ENCODE measurements at regions not wholly inside any gene's neighbourhood (a gene's known extent, or its start where the extent isn't known, plus 50 kb on each side); places are given as distances from the start of the nearest gene placed in this dataset.

- H2BK5ac ChIP-seq (ENCODE audit: insufficient read length, low read length), result no peak overlapping the region
- no peak for TF ChIP-seq CTCF (conservative IDR thresholded peaks at IDR 0.05)
- no peak overlapping the region for H3K4me2 ChIP-seq (ENCODE audit: insufficient read depth, insufficient read length, low read length)
- no peak overlapping the region for H3K27ac Mint-ChIP-seq
- no peaks in the 10 kb centered on the region for H3K23me2 ChIP-seq (ENCODE audit: insufficient read length, low read depth, low read length, poor library complexity, severe bottlenecking)
- H3K79me2 ChIP-seq (ENCODE audit: insufficient read depth, low read length), result no peaks in the 10 kb centered on the region
- no peak overlapping the region for H2BK20ac ChIP-seq (ENCODE audit: low read depth, low read length, poor library complexity, severe bottlenecking)
- peaks cover 0 to 2% of the 10 kb centered on the region in 2 experiments; a peak in 2 of 5 replicates for H3K9me3 Mint-ChIP-seq
- no peak overlapping the region for H3K4ac ChIP-seq (ENCODE audit: low read depth, low read length)
- DNase-seq, result no peak
- no peaks in the 10 kb centered on the region for H3K27me3 Mint-ChIP-seq (ENCODE audit: low read depth)
- no peak overlapping the region for H2AK5ac ChIP-seq (ENCODE audit: insufficient read length, low read length)
- no peak overlapping the region for H3K18ac ChIP-seq (ENCODE audit: insufficient read length, low read depth, low read length)
- no peaks in the 10 kb centered on the region for H3K4me1 ChIP-seq (ENCODE audit: insufficient read depth, low read length)
- H3K36me3 Mint-ChIP-seq (ENCODE audit: insufficient read depth in 1 of 3, low read depth in 3 of 3), result no peaks in the 10 kb centered on the region; a peak in 1 of 7 replicates
- no peak overlapping the region for H2BK12ac ChIP-seq (ENCODE audit: insufficient read length, low read depth, low read length)
- no peaks in the 10 kb centered on the region for H3K9me3 ChIP-seq (ENCODE audit: control insufficient read depth, low read depth, low read length)
- no peaks in the 10 kb centered on the region for H3K27me3 ChIP-seq (ENCODE audit: insufficient read depth, low read length)
- H4K20me1 ChIP-seq (ENCODE audit: control insufficient read depth, insufficient read depth, insufficient read length), result no peaks in the 10 kb centered on the region
- H3K14ac ChIP-seq (ENCODE audit: insufficient read depth, low read length), result no peak overlapping the region
- H2AFZ ChIP-seq (ENCODE audit: low read length), result no peak overlapping the region
- H4K8ac ChIP-seq (replicated peaks; ENCODE audit: insufficient read length, low read depth, low read length), result no peak overlapping the region
- H3K27ac ChIP-seq (ENCODE audit: insufficient read length, low read depth, low read length), result no peak overlapping the region
- no peak overlapping the region for H3T11ph ChIP-seq (ENCODE audit: low read length)
- no peaks in the 10 kb centered on the region for H3K79me1 ChIP-seq (ENCODE audit: insufficient read depth, low read depth, low read length, poor library complexity, severe bottlenecking)
- H3K9ac ChIP-seq (ENCODE audit: extremely low read depth, insufficient read length, low read length), result no peak overlapping the region
- H3K56ac ChIP-seq (ENCODE audit: insufficient read length, low read depth, low read length), result no peak overlapping the region
- H4K5ac ChIP-seq (ENCODE audit: insufficient read length, low read depth, low read length), result no peak overlapping the region
- H4K91ac ChIP-seq (ENCODE audit: insufficient read length, low read depth, low read length), result no peak overlapping the region
- H2BK15ac ChIP-seq (ENCODE audit: low read depth, low read length), result no peak overlapping the region
- no peak overlapping the region for H3K23ac ChIP-seq (ENCODE audit: insufficient read length, low read depth, low read length)
- peaks cover 0 to 2% of the 10 kb centered on the region in 2 experiments; a peak in 1 of 4 replicates for H3K4me1 Mint-ChIP-seq
- WGBS (ENCODE audit: extremely low coverage, insufficient read length, low lambda C conversion rate), result no CpG with 5 or more reads among the region's 1 CpG
- no peak overlapping the region for H3K4me3 Mint-ChIP-seq
- no peak overlapping the region for H2BK120ac ChIP-seq (ENCODE audit: low read depth, low read length, poor library complexity, severe bottlenecking)
Observed at GRCh38 chr5:85717203-85717563, 900.6 kb upstream of the COX7C start.

Measured in H9 (cell line).